OCI-LY1 (cell line): ENCODE measurements at regions not wholly inside any gene's neighbourhood (a gene's known extent, or its start where the extent isn't known, plus 50 kb on each side); places are given as distances from the start of the nearest gene placed in this dataset.

ENCODE experiments used
- H2AFZ ChIP-seq: fragments of 200-600 bp; sonication (generic), shearing (Covaris generic); 2 replicates; pipeline ENCODE4 v1.6.0; 2014; ENCODE audit warnings: antibody characterized with exemption, mild to moderate bottlenecking, low read length
- H3F3A ChIP-seq: fragments of 200-600 bp; sonication (generic), shearing (Covaris generic); 2 replicates; pipeline ENCODE4 v1.6.0; 2014; ENCODE audit warnings: mild to moderate bottlenecking, antibody characterized with exemption, low read length, moderate library complexity; ENCODE audit not compliant: insufficient read depth
- H3K27ac ChIP-seq: fragments of 200-600 bp; sonication (generic); 2 replicates; pipeline ENCODE4 v1.5.1; 2014; ENCODE audit warnings: low read length, mixed run types, mild to moderate bottlenecking, low read depth; ENCODE audit not compliant: poor library complexity, severe bottlenecking
- H3K27me3 ChIP-seq: fragments of 200-600 bp; sonication (generic); 2 replicates; pipeline ENCODE4 v1.6.0; 2014; ENCODE audit warnings: antibody characterized with exemption, mild to moderate bottlenecking, low read length, moderate library complexity; ENCODE audit not compliant: insufficient read depth
- H3K36me3 ChIP-seq: fragments of 200-600 bp; sonication (generic); 2 replicates; pipeline ENCODE4 v1.6.1; 2014; ENCODE audit warnings: mild to moderate bottlenecking, antibody characterized with exemption, low read length, moderate library complexity, mixed read lengths; ENCODE audit not compliant: insufficient read depth
- H3K4me1 ChIP-seq: fragments of 200-600 bp; sonication (generic); 2 replicates; pipeline ENCODE4 v1.5.1; 2014; ENCODE audit warnings: mild to moderate bottlenecking, low read length, moderate library complexity; ENCODE audit not compliant: insufficient read depth, severe bottlenecking
- H3K4me2 ChIP-seq: fragments of 200-600 bp; sonication (generic), shearing (Covaris generic); 2 replicates; pipeline ENCODE4 v1.6.1; 2014; ENCODE audit warnings: low read length
- H3K4me3 ChIP-seq: fragments of 200-600 bp; sonication (generic); 2 replicates; pipeline ENCODE4 v1.5.1; 2014; ENCODE audit warnings: low read length, low read depth, mild to moderate bottlenecking, mixed read lengths; ENCODE audit not compliant: poor library complexity, severe bottlenecking
- H3K79me2 ChIP-seq: fragments of 200-600 bp; shearing (Covaris generic); 2 replicates; pipeline ENCODE4 v1.6.1; 2016; ENCODE audit warnings: mixed run types, low read length, mixed read lengths; ENCODE audit not compliant: insufficient read depth
- H3K9ac ChIP-seq: fragments of 200-600 bp; sonication (generic), shearing (Covaris generic); 2 replicates; pipeline ENCODE4 v1.6.1; 2014; ENCODE audit warnings: mild to moderate bottlenecking, low read length, mixed read lengths
- H3K9me2 ChIP-seq: fragments of 200-600 bp; sonication (generic), shearing (Covaris generic); 2 replicates; pipeline ENCODE4 v1.6.1; 2014; ENCODE audit warnings: low read depth, mild to moderate bottlenecking, low read length, mixed read lengths
- H3K9me3 ChIP-seq: fragments of 200-600 bp; shearing (Covaris generic); 2 replicates; pipeline ENCODE4 v1.6.1; 2014; ENCODE audit warnings: low read length, mixed read lengths
- H4K20me1 ChIP-seq: fragments of 200-600 bp; sonication (generic), shearing (Covaris generic); 2 replicates; pipeline ENCODE4 v1.6.0; 2016; ENCODE audit warnings: mild to moderate bottlenecking, low read length; ENCODE audit not compliant: insufficient read depth
- CTCF ChIP-seq: fragments of 200-600 bp; sonication (generic), shearing (Covaris generic); IDR thresholded peaks from 2 replicates; pipeline ENCODE4 v1.5.1; 2017; ENCODE audit warnings: mild to moderate bottlenecking, antibody characterized with exemption, low read length, moderate library complexity, mixed read lengths
- EZH2 ChIP-seq: fragments of 200-600 bp; sonication (generic), shearing (Covaris generic); IDR thresholded peaks from 2 replicates; pipeline ENCODE4 v1.8.0; 2017; ENCODE audit warnings: borderline replicate concordance, mixed run types, mild to moderate bottlenecking, antibody characterized with exemption, low read length, moderate library complexity, mixed read lengths

- H3K4me3 ChIP-seq = no peak overlapping the region
- peaks cover 3% of the 10 kb centered on the region; the same call in 1 of the 2 replicates for H3K27me3 ChIP-seq
- no peak overlapping the region for H3K27ac ChIP-seq
These were observed 88.1 kb downstream of the YTHDF1 start for GRCh38 chr20:63127700-63128364.

GRCh38 chr20:63126876-63127699 lies 88.8 kb downstream of the YTHDF1 start:
- H3K4me1 ChIP-seq = no peaks in the 10 kb centered on the region
- peaks cover 3% of the 10 kb centered on the region; the same call in 1 of the 2 replicates for H3K27me3 ChIP-seq
- no peak overlapping the region for H3K9ac ChIP-seq
- H2AFZ ChIP-seq = no peak overlapping the region
- no peaks in the 10 kb centered on the region for H3F3A ChIP-seq
- no peaks in the 10 kb centered on the region for H3K79me2 ChIP-seq
- no peak for TF ChIP-seq CTCF
- no peak for TF ChIP-seq EZH2
- H3K27ac ChIP-seq = no peak overlapping the region
- no peaks in the 10 kb centered on the region for H3K9me3 ChIP-seq
- H3K36me3 ChIP-seq = no peaks in the 10 kb centered on the region
- no peak overlapping the region for H3K4me2 ChIP-seq
- no peak overlapping the region for H3K4me3 ChIP-seq
- H4K20me1 ChIP-seq = no peaks in the 10 kb centered on the region
- no peaks in the 10 kb centered on the region for H3K9me2 ChIP-seq

More at GRCh38 chr20:63127700-63128364, 88.1 kb downstream of the YTHDF1 start:
- no peaks in the 10 kb centered on the region for H3K4me1 ChIP-seq
- H3K9me2 ChIP-seq = no peaks in the 10 kb centered on the region
- H2AFZ ChIP-seq = no peak overlapping the region
- H3F3A ChIP-seq = no peaks in the 10 kb centered on the region
- H3K79me2 ChIP-seq = no peaks in the 10 kb centered on the region
- no peaks in the 10 kb centered on the region for H3K36me3 ChIP-seq
- TF ChIP-seq EZH2 (no peak), CTCF (no peak)
- H3K4me2 ChIP-seq = no peak overlapping the region
- no peak overlapping the region for H3K9ac ChIP-seq
- no peaks in the 10 kb centered on the region for H3K9me3 ChIP-seq
- H4K20me1 ChIP-seq = no peaks in the 10 kb centered on the region

- Histone ChIP-seq H4K20me1 (no peaks in the 10 kb centered on the region), H3K4me2 (no peak overlapping the region), H3K27ac (no peak overlapping the region), H3F3A (no peaks in the 10 kb centered on the region), H3K9me3 (no peaks in the 10 kb centered on the region), H3K9me2 (no peaks in the 10 kb centered on the region), H3K27me3 (peaks cover 3% of the 10 kb centered on the region; the same call in 1 of the 2 replicates), H2AFZ (no peak overlapping the region), H3K4me1 (no peaks in the 10 kb centered on the region), H3K4me3 (no peak overlapping the region), H3K9ac (no peak overlapping the region), H3K36me3 (no peaks in the 10 kb centered on the region), H3K79me2 (no peaks in the 10 kb centered on the region)
- TF ChIP-seq EZH2 = no peak
- TF ChIP-seq CTCF = no peak
These were observed 89.9 kb downstream of the YTHDF1 start for GRCh38 chr20:63125838-63126601.
